Transverse colon (tissue), 4 donors: ENCODE measurements at regions not wholly inside any gene's neighbourhood (a gene's known extent, or its start where the extent isn't known, plus 50 kb on each side); places are given as distances from the start of the nearest gene placed in this dataset.

Experiments
- EP300 ChIP-seq: sonication (generic); formaldehyde crosslinking; IDR thresholded peaks from one replicate; pipeline ENCODE4 v1.6.1; 2017; ENCODE audit warnings: antibody characterized with exemption, low read depth
- POLR2A ChIP-seq: fragments of 450-650 bp; IDR thresholded peaks from one replicate; pipeline ENCODE4 v1.6.1; 2016; ENCODE audit warnings: antibody characterized with exemption, mild to moderate bottlenecking, moderate library complexity
- POLR2AphosphoS5 ChIP-seq, 3 donors: sonication (generic); formaldehyde crosslinking; IDR thresholded peaks; one replicate each; pipeline ENCODE4 v1.6.1; 2016; ENCODE audit warnings: antibody characterized with exemption in 3 of 3
- TF ChIP-seq, protein P1 (sequence below), 5 experiments: fragments of 200-600 bp in 3 of 5; fragments of 450-650 bp in 2 of 5; sonication (generic) in 3 of 5; IDR thresholded peaks; 1 replicate in 2 of 5; 2 replicates in 3 of 5; pipeline ENCODE4 v1.5.1; 2016 to 2017; ENCODE audit warnings: antibody characterized with exemption in 5 of 5, inconsistent platforms in 3 of 5, mild to moderate bottlenecking in 2 of 5, moderate library complexity in 1 of 5

DNA sequence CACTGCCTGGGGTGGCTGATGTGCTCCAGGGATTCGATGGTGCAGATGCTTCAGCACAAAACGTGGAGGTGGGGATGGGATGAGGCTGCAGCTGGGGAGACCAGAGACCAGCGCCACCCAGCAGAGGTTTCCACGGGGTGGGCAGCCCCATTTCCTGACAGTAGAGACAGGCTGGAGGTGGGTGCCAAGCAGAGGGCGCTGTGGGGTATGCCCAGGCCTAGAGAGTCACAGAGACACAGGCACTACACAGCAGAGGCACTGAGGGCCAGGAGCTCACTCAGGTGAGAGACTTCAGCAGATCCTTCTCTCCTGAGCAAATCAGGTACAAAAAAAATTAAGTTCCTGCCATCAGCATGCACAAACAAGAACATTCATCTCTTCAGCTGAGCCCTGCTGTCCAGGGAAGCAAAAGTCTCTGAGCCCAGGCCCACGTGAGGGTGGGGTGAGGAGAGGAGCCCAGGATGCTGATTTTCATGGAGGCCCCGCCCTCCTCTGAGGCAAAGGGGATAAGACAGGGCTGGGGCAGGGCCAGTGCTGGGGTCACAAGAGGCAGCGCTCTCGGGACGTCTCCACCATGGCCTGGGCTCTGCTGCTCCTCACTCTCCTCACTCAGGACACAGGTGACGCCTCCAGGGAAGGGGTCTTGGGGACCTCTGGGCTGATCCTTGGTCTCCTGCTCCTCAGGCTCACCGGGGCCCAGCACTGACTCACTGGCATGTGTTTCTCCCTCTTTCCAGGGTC lies 53.1 kb downstream of the GGTLC2 start:
- TF ChIP-seq EP300: no peak
- TF ChIP-seq, protein P1, sequence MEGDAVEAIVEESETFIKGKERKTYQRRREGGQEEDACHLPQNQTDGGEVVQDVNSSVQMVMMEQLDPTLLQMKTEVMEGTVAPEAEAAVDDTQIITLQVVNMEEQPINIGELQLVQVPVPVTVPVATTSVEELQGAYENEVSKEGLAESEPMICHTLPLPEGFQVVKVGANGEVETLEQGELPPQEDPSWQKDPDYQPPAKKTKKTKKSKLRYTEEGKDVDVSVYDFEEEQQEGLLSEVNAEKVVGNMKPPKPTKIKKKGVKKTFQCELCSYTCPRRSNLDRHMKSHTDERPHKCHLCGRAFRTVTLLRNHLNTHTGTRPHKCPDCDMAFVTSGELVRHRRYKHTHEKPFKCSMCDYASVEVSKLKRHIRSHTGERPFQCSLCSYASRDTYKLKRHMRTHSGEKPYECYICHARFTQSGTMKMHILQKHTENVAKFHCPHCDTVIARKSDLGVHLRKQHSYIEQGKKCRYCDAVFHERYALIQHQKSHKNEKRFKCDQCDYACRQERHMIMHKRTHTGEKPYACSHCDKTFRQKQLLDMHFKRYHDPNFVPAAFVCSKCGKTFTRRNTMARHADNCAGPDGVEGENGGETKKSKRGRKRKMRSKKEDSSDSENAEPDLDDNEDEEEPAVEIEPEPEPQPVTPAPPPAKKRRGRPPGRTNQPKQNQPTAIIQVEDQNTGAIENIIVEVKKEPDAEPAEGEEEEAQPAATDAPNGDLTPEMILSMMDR (IDR thresholded peaks at IDR 0.05): no peak
- TF ChIP-seq POLR2A: no peak
- TF ChIP-seq POLR2AphosphoS5 (IDR thresholded peaks at IDR 0.05): no peak
